GM18868 (cell line): ENCODE measurements at regions not wholly inside any gene's neighbourhood (a gene's known extent, or its start where the extent isn't known, plus 50 kb on each side); places are given as distances from the start of the nearest gene placed in this dataset.
"Not testable (repeated sequence)": the region's sequence is repeated elsewhere in the genome, so short reads cannot be mapped to it uniquely, and the experiment has no call there.

Source experiments
- ATAC-seq: cut with Tn5 transposase; IDR thresholded peaks from one replicate; pipeline ENCODE4 v1.9.1; 2021; ENCODE audit warnings: mild to moderate bottlenecking, moderate library complexity; ENCODE audit not compliant: unreplicated experiment

GRCh38 chr1:99534638-99534930 is 111.3 kb upstream of the PALMD start:
- no peak for ATAC-seq

GRCh38 chr1:99535470-99536164 is 110.3 kb upstream of the PALMD start:
- no peak for ATAC-seq

DNA sequence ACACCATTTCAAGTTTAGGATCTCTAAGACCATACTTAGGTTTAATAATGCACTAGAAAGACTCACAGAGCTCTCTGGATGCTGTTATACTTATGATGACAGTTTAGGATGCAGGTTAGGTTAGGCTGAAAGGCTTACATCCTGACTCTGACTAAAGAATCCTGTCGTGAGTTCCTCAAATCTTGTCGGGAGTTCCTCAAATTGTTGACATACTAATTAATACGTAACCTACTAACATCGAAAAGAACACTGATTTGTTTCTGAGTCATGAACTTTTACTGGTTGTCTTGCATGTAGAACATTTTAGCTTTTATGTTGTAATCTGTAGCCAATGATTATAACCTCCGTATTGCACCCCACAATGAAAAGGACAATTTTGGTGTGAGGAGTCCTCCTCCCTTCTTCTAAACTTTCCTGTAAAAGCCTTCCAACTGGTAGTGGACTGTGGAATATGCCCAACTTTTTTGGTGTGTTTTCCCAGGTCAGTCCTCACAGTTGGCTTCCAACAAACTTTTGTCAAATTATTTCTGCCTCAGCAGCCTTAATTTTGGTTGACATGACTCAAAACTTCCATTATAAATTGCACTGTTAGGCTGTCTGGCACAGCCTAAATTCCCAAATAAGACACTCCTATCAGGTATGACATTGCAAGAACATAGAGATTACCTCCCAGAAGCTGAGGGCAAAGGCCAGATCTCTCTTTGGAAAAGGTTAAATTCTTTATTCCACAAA is 107.9 kb upstream of the PALMD start:
- ATAC-seq = no peak

DNA sequence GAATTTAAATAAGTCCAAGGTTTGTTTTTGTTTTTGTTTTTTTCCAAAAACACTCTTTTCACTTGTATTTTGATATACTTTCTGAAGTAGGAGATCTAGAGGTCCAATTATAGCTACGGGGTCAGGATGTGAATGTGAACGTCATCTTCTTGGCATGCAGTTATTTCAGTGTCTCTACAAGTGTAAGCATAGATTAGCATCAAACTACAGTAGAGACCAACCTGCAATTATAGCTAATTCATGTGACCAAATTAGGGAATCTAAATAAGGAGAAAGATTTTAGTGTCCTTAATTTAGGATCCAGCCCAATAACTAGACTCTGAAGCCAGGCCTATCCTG is 107.3 kb upstream of the PALMD start:
- no peak for ATAC-seq

DNA sequence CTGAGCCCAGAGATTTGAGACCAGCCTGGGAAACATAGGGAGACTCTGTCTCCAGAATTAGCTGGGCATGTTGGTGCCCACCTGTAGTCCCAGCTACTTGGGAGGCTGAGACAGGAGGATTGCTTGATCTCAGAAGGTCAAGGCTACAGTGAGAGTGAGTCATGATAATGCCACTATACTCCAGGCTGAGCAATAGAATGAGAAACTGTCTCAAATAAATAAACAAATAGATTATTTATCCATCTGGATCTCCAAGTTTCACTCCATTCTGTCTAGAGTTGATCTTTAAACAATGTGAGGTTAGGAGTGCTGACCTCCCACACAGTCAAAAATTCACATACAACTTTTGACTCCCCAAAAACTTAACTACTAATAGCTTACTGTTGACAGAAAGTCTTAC is 106.8 kb upstream of the PALMD start:
- ATAC-seq = no peak

DNA sequence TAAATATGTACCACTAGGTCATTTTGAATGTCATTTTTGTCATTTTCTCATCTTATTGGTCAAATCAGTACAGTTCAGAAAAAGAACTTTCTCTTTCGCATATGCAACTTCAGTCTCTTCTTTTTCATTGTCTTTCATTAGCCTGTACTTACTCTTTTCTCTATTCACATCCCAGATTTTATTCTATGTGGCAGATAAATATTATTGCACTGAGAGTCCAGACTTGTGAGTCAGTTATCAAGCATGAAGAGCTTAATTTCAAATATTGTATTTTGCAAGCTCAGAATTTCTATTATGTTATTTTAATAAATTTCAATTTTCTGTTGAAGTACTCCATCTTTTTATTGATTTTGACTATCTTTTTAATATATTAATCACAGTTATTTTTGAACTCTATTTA is 105.2 kb upstream of the PALMD start:
- ATAC-seq = no peak

DNA sequence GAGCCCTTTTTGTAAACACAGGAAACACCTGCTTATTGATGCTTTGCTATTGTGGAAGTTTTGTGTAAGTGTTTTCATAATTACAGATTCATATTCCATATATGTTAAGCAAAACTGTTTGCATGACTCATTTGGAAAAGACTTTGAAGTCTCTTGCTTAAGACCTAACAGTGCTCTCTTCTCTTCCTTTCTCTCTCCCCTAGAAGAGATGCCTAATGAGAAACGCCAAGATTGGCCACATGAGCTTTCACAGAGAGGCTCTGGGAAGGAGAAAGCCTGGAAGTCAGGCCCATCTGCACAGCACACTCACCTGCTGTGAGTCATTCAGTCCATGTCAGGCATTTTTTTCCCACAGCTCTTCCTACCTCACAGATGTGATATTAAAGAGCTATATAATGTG is 101.6 kb upstream of the PALMD start:
- no peak for ATAC-seq

GRCh38 chr1:99546432-99547416 is 99.2 kb upstream of the PALMD start:
- no peak for ATAC-seq

DNA sequence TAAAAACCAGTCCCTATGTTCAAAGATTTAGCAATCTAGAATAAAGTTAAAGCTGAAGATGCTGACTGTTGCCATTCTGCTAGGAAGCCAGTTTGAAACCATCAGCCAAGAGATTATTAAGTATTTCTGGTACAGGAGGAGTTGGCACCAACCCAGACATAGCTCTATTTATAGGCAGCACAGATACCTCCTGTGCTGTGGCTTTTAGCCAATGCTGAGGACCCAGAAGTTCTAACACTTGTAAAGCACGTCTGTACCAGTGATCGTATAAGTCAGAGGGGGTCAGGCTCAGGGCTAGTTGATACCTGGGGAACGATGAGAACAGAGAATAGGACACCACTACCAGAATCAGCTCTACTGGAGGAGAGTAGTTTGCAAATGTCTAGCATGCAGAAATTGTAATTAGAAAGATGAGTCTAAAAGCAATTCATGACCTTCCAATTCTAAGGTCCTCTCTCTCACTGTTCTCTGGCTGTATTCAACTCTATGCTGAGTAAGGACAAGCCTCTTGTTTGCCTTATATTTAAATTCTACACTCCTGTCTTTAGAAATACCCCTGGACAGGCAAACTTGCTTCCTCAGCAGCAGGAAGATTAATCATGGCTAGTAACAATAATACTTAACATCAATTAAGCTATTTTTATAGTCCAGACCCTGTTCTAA is 96.8 kb upstream of the PALMD start:
- ATAC-seq = no peak

GRCh38 chr1:99550198-99550597 is 95.7 kb upstream of the PALMD start:
- ATAC-seq = no peak

DNA sequence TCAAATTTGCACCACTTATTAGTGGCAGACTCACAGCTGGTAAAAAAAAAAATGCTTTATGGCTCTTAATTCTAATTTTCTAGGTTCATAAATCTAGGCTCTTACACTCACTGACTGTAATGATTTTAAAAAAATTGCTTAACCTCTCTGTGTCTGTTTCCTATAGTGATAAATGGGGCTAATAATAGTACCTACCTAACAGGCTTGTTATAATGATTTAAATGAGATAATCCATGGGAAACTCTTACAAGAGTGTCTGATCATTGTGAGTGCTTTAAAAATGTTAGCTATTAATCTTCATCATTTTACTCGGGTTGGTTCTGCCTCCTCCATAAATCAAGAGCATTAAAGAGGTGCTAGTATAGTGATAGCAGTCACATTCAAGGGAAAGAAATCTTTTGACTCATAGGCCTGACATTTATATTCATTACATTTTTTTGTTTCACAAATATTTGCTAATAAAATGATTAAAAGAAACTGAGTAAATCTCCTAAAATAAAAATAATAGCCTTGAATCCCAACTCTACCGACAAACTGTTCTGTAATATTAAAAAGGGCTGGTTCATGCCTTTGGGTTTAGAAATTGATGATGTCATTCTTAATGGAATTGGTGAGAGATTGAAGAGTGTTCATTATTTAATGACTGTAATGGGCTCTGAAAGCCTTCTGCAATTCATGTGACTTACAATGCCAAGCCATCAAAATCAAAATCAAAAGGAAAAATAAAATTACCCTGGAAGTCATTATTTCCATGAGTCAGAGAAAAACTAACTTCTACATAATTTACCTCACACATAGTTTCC is 93.9 kb upstream of the PALMD start:
- ATAC-seq = no peak

DNA sequence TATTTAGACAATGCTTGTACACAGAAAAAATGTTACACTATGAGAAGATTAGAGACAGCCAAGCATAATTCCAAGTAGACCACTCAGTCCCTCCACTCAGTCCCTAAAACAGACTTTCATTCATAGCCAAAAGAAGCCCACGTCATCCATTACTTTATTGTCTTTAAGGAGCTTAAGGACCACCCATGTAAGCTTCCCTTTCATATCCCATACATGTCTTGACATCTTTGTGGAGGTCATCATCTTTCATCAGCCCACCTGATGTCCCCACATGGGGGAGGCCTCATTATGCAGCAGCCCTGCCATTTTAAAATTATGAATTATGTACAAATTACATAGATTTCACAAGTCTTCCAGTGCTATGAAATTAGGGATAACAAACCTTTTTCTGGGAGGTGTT is 92.6 kb upstream of the PALMD start:
- no peak for ATAC-seq

- ATAC-seq = not testable (repeated sequence)
Observed at GRCh38 chr1:99553819-99554218, 92.1 kb upstream of the PALMD start.

GRCh38 chr1:99554727-99555126 is 91.2 kb upstream of the PALMD start:
- no peak for ATAC-seq

DNA sequence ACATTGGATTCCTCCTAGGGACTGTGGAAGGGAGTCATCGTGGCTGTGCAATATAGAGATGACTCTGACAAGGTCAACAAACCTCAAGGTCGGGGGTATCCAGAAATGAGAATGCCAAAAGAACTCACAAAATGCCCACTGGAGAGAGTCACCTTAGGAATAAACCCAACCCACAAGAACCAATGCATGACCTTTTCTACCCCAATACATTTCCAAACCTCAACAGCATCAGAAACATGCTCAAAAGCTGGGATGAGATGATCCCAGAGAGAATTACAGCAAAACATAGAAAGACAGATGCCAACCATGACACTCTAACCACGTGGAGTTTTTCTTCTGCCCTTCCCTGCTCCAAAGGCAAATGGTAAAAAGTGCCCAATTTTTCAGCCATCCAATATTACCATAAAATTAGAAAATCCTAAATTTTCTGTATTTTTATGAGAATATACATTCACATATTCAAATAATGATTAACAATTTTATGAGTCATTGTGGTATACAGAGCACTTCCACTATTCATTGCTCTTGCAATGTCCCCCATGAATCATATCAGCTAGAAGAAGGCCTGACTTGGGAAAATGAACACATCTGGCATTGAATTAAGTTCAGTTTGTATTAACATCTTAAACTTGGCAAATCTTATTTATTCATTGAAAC is 88.2 kb upstream of the PALMD start:
- ATAC-seq = no peak

DNA sequence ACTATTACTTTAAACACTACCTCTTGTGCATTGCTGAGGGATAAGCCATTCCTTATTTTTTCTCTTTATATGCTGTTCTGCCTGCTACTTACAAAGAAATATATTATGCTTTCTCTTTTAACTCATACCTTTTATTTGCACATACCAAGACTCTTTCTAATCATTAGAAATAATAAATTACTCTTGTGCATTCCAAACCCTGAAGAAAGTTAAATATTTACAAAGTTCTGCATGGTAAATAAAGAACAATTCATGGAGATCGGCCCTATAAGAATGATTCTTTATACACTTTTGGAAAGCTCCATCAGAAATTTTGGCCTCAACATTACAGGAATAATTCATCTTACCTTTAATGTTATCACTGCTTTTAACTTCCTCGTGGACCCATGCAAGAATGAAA is 86.7 kb upstream of the PALMD start:
- ATAC-seq = no peak

- no peak for ATAC-seq
Observed at GRCh38 chr1:99560207-99561040, 85.5 kb upstream of the PALMD start.

DNA sequence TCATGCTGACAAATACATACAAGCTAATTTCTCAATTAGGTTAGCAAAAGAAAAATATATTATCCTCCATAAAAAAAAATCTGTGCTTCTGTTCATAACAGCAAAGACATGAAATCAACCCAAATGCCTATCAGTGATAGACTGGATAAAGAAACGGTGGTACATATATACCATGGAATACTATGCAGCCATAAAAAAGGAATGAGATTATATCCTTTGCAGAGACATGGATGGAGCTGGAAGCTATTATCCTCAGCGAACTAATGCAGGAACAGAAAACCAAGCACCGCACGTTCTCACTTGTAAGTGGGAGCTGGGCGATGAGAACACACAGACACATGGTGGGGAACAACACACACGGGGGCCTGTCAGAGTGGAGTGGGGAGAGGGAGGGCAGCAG is 84.0 kb upstream of the PALMD start:
- no peak for ATAC-seq
